GM18909 (cell line): ENCODE measurements at regions not wholly inside any gene's neighbourhood (a gene's known extent, or its start where the extent isn't known, plus 50 kb on each side); places are given as distances from the start of the nearest gene placed in this dataset.

ENCODE experiments used
- ATAC-seq: cut with Tn5 transposase; IDR thresholded peaks from one replicate; pipeline ENCODE4 v1.9.1; 2021; ENCODE audit warnings: mild to moderate bottlenecking; ENCODE audit not compliant: unreplicated experiment, poor library complexity

DNA sequence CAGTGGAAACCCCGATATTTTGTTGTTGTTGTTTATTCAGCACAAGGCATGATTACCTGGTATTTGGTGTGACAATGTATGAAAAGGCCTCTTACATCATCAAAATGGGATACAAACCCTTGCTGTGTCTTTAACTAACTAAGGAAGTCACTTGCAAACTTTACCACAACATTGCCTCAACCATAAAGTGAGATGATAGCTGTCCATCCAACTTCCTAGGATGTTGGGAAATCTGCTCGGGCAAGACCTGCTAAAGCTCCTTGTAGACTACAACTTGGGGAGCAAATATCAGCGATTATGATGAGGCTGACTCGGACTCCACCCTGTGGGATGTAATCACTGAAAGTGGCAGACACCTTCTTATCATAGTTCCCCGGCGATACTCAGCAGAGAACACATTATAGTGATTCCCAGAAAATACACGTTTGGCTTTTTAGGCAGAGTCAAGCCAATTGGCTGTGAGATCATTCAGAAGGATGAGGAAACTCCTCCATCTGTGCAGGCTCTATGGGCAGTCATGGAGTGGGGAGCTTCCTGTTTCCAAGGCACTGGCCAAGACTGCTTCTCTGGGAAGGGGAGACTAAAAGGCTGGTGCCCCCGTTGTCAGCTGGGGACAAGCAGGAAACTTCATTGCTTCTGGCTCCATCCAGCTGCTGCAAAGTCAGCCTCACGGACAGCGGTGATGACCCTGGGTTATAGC lies 289.0 kb downstream of the RNF144A start:
- ATAC-seq: no peak

DNA sequence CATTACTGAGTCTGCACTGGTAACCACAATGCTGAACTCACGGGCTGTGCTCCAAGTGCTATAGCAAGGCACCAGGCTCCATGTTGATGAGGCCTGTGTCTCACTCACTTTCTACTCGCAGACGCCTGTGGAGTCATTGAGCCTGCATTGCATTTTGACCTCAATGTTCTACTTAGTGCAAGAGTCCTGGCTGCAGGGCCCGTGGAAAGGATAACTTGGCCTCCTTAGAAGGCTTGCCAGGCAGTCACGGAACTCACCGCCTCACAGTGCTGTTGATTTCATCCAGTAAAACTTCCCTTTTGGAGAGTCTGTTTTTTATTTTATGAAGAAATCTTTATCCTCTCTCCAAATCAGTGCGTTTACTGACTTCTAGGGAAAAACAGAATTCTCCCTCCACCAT lies 290.4 kb downstream of the RNF144A start:
- ATAC-seq: no peak

DNA sequence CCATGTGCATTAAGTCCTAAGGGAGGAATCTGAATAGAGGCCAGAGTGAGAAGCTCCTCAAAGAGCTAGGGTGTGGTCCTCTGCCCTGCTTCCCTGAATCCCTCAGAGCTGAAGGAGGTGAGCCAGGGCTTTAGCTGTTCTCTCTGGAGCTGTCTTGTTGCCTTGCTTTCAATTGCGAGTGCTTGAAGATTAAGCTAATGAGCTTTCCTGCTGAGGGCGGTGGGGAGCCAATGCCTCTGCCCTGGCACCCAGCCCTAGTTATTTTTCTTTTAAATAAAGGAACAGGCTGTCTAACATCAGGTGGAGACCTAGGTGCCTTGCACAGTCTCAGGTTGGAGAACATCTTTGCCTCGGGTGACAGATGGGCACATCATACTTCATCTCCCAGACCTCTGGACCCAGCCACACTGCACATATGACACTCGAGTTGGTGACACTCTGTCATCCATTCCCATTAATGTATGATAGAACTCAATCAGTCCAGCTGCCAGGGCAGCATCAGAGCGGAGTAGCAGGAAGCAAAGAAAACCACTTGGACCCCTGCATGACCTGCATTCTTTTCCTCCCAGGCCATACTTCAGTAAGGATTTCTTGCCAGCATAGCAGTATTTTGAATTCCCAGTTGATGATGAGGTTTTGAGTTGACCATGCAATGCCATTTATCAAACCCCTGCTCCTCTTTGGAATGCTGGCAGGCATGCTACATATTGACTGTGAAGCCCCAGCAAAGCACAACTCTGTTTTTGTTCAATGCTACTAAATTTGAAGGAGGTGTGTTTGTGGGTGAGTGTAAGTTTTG lies 292.7 kb downstream of the RNF144A start:
- ATAC-seq: no peak

DNA sequence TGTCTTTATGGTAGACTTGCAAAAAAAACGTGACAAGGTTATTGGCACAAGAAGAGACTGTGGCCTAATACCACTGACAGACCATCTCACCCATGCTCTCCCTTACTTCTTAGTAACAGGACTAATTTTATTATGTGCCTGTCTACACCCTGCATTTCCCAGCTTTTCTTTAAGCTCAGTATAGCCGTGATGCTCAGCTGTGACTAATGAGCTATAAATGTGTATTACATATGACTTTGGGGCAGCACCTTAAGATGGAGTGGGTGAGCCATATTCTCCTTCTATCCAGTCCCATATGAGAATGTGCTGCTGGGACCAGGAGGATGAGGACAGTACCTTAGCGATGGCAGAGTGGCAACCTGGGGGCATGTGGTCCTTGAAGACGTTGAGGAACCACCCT lies 293.5 kb downstream of the RNF144A start:
- no peak for ATAC-seq

DNA sequence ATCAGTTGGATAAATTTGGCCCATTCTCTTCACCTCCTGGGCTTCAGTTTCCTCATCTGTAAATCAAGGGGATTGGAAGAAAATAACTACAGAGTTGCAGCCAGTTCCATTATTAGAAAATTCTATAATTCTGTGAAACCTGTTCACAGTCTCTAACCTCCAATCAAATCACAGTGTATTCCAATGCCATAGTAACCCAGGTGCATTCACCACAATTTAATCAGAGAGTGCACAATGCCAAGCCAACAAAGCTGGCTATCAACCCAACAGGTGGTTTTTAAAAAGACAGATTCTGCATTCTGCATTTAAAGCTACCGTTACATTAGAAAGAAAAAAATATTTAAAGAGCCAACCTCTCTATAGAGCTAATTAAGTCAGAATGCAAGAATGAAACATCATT lies 308.6 kb downstream of the RNF144A start:
- no peak for ATAC-seq

DNA sequence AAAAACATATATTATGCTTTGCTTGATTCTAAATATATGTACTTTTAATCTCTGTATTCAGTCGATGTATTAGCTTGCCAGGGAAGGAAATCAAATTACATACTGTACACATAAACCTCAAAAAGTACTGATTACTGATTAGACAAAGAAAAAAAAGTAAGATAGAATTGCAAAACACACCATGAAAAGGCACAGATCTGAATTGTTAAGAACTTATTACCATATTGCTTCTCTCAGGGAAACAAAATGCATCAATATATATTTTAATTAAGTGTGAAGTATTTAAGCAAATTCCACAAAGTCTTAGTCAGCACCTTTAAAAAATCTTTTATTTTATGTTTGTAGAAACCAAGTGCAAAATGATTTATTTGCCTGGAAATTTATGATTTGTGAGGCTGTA lies 309.3 kb downstream of the RNF144A start:
- no peak for ATAC-seq

DNA sequence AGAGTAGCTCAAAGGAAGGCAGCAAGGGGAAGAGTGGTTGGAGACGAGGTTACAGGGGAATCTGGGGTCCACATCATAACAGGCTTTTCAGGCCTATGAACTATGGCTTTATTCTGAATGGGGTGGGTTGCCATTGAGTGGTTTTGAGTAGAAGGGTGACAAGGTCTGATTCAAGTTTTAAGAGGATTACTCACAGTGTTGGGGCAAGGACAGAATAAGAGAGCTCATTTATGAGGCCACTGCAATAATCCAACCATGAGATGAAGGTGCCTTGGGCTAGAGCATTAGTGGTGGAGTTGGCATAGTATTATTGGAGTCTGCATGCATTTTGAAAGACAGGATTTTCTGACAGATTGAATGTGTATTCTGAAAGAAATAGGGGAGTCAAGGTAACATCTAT lies 315.9 kb downstream of the RNF144A start:
- ATAC-seq: no peak

DNA sequence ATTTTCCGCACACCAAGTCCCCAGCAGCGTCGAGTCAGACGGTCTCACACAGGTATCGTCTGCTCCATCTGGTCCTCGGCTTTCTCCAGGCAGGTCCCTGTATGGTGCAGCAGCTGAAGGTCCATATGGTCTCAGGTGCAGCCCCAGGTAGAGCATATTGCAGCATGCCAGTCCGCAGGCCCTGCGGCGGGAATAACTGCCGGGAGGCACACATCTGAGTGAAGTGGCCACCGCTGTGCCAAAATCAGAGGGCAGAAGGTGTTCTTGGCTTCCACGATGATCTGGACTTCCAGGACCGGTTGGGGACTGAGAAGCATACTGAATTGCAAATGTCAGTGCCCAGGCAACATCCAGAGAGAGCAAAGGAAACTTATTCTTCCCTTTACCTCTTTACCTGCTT lies 320.3 kb downstream of the RNF144A start:
- ATAC-seq: no peak

DNA sequence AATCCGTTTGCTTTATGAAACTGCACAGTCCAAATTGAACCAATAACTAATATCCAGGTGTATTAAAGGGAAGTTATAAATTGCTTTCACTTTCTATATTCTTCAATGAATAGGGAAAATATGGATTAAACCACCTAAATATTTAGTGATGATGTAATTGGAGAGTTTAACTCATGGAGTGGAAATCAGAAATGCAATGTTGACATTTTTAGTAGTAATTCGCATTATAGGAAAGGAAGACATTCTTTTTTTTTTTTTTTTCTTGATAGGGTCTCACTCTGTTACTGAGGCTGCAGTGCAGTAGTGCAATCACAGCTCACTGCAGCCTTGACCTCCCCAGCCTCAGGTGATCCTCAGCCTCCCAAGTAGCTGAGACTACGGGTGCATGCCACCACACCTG lies 321.9 kb downstream of the RNF144A start:
- ATAC-seq: no peak

DNA sequence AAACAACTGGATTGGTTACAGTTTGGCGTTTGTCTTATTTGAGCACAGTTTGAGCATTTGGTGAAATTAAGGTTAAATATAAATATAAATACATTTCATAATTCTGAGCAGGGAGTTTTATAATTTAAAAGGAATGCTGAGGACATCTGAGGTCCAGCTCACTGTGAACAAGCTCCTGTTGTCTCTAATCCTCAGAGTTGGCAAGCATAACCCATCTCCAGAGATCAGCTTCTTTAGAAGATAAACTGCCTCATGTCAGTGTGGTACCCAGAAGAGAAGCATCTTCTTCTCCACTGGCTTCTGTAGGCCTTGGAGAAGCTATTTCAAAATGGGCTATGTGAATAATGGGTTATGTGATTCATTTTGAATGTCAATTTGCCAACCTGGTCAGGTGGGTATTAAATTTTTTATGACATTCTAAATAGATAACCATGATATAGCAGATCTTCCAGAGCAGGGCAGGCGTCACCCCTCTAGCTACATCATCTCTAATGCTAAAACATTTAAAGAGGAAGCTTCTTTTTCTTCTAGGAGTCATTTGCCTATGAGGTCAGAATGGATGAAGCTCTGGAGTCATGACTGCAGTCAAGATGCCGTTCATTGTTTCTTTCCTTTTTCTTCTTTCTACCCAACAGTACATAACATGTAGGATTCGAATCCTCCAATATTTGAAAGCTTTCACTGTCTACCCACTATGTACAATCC lies 324.0 kb downstream of the RNF144A start:
- ATAC-seq: no peak

DNA sequence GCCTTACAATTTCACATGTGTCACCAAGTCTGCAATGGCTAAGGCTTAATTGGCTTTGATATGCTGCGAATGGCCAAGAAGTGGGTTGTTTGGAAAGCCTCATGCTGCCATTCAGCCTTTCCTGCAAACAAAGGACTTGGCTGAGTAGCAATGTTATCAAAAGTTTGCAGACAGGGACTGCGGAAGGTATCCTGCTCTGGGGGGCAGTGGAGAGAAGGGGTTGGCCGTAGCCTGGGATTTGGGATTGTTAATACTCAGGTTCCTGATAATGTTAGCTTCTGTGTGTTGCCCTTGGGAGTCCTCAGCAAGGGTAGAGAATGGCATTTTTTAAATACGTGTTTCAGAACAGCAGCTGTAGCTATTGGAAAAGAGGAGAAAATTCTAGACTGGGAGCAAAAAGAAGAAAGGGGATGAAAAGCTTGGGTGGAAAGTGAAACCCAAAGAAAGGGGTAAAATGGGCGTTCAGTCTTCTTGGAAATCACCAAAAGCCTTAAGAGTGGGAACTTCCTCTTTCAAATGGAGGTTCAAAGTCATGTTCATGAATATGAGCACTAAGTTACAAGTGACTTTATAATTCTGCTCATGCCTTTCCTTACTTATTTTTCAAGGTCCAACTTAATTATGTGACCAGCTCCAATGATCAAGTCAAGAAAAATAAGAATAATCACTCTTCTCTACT lies 325.1 kb downstream of the RNF144A start:
- ATAC-seq: no peak

DNA sequence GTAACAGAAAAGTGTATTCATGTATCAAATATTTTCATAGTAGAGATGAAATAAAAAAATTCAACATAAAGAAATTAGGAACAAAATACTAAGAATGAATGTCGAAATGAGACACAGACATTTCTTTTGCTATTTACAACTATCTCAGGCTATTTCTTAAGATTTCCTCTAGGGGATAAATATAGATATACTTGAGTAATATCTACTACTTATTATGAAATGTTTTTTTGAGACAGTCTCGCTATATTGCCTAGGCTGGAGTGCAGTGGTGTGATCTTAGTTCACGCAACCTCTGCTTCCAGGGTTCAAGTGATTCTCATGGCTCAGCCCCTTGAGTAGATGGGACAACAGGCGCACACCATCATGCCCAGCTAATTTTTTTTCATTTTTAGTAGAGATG lies 326.1 kb downstream of the RNF144A start:
- ATAC-seq: no peak

DNA sequence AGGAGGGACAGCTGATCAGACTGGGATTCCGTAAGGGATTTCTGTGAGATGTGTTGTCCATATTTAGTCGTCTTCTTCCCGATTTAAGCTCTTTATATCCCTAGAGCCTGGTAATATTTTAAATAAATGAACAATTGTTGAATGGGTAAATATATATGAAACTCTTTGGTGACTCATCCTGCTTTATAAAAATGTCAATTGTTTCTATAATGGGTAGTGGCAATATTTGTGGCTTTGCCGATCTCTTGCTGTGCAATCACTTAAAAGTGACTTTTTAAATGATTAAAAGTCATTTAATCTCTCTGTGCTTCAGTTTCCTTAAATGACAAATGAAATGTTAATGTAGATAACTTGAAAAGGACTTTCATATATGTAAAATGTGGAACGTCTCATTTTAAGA lies 339.2 kb downstream of the RNF144A start:
- ATAC-seq: no peak

DNA sequence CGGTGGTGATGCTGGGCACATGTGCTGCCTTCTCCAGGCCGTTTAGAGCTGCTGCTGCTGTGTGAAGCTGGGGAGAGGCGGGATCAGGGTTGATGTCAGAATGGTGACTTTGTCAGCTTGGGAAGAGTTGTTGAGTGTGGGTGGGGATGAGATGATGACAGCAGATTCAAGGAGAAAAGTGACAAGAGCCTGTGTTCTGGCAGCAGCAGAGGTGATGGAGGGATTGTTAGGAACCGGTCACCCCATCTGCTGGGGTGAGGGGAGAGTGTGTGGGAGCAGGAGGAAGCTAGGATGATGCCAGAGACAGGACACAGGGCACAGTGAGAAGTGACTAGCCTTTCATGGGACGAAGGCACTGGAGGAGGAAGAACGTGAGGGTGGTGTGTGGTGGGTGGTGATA lies 345.5 kb downstream of the RNF144A start:
- ATAC-seq: no peak

DNA sequence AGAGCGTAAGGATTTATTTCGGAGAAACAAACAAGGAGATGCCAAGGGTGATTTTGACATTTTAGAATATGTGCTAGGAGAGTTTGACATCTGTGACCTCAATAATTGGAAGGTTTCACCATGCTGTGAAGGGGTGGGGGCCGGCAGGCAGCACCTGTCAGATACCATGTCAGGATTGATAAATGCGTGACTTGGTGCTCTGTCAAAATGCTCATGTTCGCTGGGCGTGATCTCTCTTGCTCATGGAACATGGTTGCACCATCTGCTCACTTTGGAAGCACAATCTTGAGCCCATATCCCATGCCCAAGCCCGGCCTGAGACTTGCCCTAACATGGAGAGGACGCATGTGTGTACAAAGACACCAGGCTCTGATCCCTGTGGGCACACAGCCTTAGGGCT lies 347.6 kb downstream of the RNF144A start:
- no peak for ATAC-seq

DNA sequence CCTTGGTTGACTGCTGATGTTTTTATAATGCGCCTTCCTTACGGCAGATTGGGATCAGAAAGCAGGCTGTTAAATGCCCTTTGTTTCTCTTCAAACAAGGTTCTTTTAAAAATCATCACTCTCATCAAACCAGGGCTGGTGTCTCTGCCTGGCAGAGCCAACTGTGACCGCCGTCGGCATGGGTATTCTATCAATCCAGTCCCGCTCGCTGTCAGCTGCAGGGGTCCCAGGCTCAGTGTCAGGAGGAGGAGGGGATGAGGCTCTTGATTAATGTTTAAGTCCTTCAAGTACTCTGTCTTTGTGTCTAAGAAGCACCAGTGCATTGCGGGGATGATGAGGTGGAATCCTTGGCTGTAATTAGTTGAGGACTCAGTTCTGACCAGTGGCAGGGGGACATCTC lies 348.1 kb downstream of the RNF144A start:
- ATAC-seq: no peak

DNA sequence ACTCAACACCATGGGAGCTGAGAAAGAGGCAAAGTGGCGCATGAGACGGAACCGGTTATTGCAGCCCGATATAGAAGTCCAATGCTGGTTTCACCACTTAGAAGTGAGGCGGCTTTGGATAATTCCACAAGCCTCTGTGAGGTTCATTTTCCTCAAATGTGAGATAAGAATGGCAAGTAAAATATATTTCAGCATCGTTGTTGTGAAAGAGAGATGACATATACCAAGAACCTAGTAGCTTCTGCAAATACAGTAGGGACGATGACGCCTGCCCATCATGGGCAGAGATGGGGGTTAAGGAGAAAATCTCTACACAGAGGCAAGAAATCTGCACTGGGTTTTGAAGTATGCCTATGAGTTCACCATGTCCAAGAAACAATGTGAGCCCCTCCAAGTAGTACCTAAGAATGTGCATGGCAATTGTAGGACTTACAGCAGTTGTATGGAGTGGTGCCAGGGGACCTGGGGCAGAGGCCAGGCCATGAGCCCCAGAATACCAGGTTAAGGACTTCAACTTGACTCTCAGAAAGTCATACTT lies 352.0 kb downstream of the RNF144A start:
- no peak for ATAC-seq

DNA sequence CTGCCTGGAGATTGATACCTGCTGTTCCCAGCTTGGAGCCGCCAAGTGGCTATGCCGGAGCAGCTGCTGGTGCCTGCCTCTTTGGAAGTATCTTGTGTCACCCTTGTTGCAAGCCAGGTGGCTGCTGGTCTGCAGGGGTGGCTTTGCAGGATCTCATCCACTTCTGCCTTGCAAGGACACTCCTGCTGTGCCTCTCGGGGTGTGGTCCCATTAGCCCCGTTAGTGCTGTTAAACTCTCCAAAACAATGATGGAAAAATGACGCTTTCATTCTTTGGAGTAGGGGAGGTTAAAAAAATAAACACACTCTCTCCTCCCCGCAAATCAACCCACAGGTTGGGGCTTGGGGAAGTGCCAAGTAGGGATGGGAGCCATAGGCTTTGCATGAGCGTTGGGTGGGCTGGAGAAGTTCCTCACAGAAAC lies 352.8 kb downstream of the RNF144A start:
- ATAC-seq: no peak

DNA sequence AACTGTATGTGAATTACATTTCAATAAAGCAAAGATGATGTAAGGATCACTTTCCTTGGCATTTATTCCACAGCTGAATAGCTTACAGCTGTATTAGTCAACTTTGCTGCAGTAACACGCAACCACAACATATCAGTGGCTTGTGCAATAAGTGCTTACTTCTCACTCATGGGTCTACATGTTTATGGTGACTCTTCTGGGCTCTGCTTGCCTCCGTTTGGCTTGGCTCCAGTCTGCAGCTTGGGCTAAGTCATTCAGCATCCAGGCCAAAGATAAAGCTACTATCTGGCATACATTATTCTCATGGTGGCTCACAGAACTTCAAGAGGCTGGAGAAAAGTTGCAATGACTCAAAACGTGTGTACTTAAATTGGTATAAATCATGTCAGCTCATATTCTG lies 355.0 kb downstream of the RNF144A start:
- no peak for ATAC-seq

DNA sequence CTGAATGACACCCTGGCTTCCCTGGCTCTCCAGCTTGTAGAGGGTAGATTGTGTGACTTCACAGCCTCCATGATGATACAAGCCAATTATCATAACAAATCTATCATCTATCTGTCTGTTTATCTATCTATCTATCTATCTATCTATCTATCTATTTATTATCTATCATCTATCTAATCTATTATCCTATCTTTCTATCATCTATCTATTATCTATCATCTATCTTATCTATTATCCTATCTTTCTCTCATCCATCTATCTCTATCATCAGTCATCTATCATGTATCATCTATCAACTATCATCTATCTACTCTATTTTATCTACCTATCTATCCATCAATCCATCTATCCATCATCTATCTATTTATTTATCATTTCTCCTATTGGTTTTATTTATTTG lies 361.8 kb downstream of the RNF144A start:
- no peak for ATAC-seq
